Gastroesophageal sphincter (tissue), 3 donors: ENCODE measurements at regions not wholly inside any gene's neighbourhood (a gene's known extent, or its start where the extent isn't known, plus 50 kb on each side); places are given as distances from the start of the nearest gene placed in this dataset.

Experiments used
- EP300 ChIP-seq: sonication (generic); formaldehyde crosslinking; IDR thresholded peaks from one replicate; pipeline ENCODE4 v1.6.1; 2017; ENCODE audit warnings: antibody characterized with exemption, mild to moderate bottlenecking
- POLR2A ChIP-seq, 2 donors: fragments of 450-650 bp; IDR thresholded peaks; one replicate each; pipeline ENCODE4 v1.6.1; 2017; ENCODE audit warnings: antibody characterized with exemption in 2 of 2, mild to moderate bottlenecking in 2 of 2, moderate library complexity in 1 of 2
- POLR2AphosphoS5 ChIP-seq: sonication (generic); formaldehyde crosslinking; IDR thresholded peaks from one replicate; pipeline ENCODE4 v1.6.1; 2017; ENCODE audit warnings: antibody characterized with exemption
- TF ChIP-seq, protein P1 (sequence below), 4 experiments: fragments of 200-600 bp in 2 of 4; fragments of 450-650 bp in 2 of 4; sonication (generic) in 1 of 4; IDR thresholded peaks; one replicate each; pipeline ENCODE4 v1.5.1; 2017 to 2019; ENCODE audit warnings: antibody characterized with exemption in 4 of 4, mild to moderate bottlenecking in 2 of 4, moderate library complexity in 2 of 4

DNA sequence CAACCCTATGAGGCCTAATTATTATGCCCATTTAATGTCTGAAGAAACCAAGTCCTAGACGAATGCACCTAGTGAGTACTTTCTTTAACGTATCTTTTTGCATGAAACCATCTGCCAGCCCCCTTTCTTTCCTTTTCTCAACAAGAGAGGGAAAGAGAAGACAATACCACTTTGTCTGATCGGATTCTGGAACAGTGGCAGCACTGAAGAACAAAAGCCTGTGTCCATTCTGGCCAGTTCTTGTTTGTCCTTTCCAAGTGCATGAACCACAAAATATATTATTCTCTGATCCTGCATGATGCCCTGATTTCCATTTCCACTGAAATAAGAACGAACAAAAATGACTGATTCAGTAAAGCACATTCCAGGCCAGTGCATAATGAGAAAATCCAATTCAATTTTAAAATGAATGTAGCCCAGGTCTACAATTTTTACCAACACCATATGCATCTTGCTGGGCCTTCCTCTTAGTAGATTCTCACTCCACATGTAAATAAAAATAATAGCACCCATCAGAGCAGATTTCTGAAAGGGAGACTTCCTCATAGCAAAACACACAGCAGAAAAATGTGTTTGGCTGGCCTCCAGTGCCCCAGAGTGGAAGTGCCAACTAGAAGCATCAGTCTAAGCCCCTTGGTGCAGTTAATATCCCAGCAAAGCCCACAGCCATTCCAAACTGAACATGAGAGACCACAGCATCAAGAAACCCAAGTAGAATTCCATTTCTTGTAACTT is 422.6 kb upstream of the ID2 start:
- no peak for TF ChIP-seq EP300
- TF ChIP-seq, protein P1, sequence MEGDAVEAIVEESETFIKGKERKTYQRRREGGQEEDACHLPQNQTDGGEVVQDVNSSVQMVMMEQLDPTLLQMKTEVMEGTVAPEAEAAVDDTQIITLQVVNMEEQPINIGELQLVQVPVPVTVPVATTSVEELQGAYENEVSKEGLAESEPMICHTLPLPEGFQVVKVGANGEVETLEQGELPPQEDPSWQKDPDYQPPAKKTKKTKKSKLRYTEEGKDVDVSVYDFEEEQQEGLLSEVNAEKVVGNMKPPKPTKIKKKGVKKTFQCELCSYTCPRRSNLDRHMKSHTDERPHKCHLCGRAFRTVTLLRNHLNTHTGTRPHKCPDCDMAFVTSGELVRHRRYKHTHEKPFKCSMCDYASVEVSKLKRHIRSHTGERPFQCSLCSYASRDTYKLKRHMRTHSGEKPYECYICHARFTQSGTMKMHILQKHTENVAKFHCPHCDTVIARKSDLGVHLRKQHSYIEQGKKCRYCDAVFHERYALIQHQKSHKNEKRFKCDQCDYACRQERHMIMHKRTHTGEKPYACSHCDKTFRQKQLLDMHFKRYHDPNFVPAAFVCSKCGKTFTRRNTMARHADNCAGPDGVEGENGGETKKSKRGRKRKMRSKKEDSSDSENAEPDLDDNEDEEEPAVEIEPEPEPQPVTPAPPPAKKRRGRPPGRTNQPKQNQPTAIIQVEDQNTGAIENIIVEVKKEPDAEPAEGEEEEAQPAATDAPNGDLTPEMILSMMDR (IDR thresholded peaks at IDR 0.05), result no peak
- TF ChIP-seq POLR2AphosphoS5, result no peak
- no peak for TF ChIP-seq POLR2A (IDR thresholded peaks at IDR 0.05)
